ENCODE measurements at regions not wholly inside any gene's neighbourhood (a gene's known extent, or its start where the extent isn't known, plus 50 kb on each side); places are given as distances from the start of the nearest gene placed in this dataset.
"Not testable (repeated sequence)": the region's sequence is repeated elsewhere in the genome, so short reads cannot be mapped to it uniquely, and the experiment has no call there.

DNA sequence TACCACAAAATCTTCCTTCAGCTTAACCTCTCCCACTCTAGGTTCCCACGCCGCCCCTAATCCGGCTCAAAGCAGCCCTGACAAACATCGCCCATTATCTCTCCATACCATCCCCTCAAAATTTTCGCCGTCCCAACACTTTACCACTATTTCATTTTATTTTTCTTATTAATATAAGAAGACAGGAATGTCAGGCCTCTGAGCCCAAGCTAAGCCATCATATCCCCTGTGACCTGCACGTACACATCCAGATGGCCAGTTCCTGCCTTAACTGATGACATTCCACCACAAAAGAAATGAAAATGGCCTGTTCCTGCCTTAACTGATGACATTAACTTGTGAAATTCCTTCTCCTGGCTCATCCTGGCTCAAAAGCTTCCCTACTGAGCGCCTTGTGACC, 243.4 kb upstream of the PROK2 start:
- DNase-seq (ENCODE audit: low spot score), result not testable (repeated sequence)

DNA sequence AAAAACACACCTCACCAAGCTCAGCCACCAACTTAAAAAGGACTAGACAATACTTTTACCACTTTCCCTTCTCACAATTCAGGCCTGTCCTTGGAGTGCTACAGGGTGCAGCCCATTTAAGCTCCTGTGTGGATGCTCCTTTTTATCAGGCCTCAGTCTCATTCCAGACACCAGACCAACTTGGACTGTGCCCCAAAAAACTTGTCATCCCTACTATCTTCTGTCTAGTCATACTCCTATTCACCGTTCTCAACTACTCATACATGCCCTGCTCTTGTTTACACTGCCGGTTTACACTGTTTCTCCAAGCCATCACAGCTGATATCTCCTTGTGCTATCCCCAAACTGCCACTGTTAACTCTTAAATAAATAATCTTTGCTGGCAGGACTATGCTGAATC, 242.8 kb upstream of the PROK2 start:
- DNase-seq (ENCODE audit: low spot score), result not testable (repeated sequence)

DNA sequence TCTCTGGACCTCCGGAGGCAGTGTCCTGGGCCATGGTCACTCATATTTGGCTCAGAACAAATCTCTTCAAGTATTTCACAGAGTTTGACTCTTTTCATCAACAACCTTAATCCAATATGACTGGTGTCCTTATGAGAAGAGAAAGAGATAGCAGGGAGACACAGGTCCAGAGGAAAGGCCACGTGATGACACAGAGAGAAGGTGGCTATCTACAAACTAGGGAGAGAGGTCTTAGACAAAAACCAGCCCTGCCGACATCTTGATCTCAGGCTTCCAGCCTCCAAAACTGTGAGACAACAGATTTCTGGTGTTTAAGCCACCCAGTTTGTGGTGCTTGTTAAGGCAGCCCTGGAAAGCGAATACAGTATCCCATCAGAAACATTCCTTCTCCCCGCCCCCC, 237.1 kb upstream of the PROK2 start:
- DNase-seq (ENCODE audit: low spot score), result no peak

DNA sequence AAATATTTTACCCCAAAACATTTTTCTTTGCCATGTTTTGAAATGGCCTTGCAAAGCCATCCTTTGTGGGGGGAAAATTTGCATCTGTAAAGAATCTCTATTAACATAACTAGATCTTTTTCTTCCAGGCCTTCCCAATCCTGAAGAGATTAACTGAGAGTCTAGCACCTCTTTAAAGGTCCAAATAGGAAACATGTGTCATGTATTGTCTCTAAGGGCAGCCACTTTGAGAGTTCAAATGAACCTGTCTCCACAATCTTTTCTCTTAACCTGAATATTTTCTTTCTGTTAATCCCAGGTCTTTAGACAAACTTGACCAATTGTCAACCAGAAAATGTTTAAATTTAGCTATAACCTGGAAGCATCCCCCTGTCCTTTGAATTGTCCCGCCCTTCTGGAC, 236.6 kb upstream of the PROK2 start:
- DNase-seq (ENCODE audit: low spot score), result no peak

- no peak for DNase-seq (ENCODE audit: low spot score)
Measured at GRCh38 chr3:72018343-72018984, 233.5 kb upstream of the PROK2 start.

DNA sequence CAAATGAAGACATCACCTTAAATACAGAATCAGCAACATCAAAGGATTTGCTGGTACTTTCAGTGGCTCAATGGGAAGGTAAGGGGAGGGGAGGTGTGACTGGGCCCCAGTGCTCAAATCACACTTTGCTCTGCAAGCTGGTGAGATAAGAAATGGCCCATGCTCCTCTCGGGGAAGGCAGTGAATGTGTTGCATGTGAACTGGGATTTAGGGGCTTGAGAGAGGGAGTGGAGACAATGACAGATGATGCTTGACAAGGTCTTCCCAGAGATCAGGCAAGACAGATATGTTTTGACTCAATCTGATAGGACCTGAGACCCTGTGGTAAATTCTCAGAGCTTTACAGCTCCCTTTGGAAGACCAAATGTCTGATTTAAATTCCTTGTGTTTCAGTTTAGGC, 233.0 kb upstream of the PROK2 start:
- DNase-seq (ENCODE audit: low spot score), result no peak

DNA sequence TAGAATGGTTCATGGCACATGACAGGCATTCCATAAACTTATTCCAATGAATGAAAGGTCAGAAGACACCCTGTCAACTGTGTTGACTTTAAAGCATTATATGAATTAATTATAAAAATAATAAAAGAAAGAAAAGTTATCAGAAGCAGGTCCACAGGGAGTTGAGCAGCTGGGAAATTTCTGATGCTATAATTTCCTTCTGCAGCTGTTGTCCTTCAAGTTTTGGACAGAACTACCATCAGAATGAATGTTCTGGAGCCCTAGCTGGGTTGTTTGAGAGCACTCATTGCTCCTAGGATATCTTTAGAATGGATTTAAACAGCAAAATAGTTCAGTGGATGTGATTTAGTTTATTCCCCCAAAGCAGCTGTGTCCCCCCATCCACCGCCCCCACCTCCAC, 232.4 kb upstream of the PROK2 start:
- DNase-seq (ENCODE audit: low spot score), result no peak

GRCh38 chr3:72015463-72015862, 230.5 kb upstream of the PROK2 start:
- no peak for DNase-seq (ENCODE audit: low spot score)

DNA sequence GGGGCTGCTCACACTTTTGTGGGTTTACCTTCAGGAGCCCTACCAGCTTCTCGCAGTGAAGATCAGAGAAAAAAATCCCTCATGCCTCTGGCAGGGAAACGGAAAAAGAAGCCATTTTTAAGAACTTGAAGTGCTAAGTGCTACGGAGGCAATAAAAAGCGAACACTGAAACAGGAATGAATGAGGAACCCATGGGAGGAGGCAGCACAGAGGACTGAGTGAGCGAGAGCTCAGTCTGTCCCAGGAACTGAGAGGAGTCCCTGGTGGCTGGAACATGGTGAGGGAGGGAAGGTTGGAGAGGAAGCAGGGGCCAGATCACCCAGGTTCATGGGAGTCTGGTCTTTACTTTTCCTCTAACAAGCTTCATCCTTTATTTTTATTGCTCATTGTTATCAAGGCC, 228.1 kb upstream of the PROK2 start:
- DNase-seq (ENCODE audit: low spot score), result no peak

DNA sequence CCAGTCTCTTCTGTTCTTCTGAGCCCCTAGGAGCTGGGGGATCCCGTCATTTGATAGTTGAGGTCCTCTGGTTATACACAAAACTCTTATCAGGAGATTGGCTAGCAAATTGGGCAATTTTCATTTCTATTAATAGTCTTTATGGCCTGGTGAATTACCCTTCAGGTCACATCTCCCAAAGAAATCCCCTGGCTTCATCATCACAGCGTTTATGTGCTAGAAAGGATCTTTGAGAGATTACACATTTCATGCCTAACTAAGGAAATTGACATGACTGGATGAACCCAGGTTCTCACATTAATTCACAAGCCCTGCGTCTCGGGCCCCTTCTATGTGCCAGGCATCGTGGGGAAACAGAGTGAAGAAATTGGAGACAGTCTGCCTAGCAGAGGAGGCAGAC, 227.4 kb upstream of the PROK2 start:
- DNase-seq (ENCODE audit: low spot score), result no peak

DNA sequence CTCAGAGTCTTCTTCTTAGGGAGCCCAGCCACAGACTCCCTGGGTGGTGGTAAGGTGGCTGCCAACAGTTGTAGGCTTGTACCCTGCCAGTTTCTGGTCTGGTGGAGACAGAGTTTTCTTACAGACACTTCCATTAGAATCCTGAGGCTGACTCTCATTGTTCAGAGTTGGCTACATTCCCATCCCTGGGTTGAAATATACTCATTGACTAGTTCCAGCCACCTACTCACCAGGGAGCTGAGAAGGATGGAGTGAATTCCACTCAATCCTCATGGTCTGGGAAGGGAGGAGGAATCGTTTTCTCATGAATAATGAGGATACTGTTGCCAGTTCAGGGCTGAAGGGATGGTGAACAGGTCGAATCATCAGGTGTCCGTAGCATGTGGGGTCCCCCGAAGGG, 226.5 kb upstream of the PROK2 start:
- no peak for DNase-seq (ENCODE audit: low spot score)

DNA sequence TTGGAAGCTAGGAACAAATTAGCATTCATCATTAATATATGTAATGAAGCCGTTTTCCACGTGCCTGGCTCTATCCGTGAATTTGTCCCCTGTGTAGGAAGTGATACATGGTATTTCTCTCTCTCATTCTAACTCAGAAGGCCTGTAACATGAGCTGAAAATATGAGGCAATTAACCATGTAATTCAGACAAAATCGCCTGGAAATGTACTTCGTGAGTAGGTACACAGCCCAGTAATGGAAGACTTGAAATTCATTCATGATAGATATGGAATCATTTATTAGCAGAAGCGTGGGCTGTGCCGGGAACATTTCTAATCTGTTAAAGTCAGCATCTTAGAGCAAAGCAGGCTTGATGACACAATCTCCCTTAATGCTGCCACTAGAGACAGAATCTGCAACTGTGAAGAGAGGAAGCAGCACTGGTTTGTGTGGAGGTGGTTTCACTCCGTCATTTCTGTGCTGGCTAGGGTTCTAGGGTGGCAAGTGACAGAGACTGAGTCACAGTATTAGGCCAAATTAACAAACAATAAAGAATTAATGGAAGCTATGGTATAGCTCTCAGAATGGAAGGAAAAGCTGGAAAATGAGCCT, 225.0 kb upstream of the PROK2 start:
- DNase-seq (ENCODE audit: low spot score), result no peak

DNA sequence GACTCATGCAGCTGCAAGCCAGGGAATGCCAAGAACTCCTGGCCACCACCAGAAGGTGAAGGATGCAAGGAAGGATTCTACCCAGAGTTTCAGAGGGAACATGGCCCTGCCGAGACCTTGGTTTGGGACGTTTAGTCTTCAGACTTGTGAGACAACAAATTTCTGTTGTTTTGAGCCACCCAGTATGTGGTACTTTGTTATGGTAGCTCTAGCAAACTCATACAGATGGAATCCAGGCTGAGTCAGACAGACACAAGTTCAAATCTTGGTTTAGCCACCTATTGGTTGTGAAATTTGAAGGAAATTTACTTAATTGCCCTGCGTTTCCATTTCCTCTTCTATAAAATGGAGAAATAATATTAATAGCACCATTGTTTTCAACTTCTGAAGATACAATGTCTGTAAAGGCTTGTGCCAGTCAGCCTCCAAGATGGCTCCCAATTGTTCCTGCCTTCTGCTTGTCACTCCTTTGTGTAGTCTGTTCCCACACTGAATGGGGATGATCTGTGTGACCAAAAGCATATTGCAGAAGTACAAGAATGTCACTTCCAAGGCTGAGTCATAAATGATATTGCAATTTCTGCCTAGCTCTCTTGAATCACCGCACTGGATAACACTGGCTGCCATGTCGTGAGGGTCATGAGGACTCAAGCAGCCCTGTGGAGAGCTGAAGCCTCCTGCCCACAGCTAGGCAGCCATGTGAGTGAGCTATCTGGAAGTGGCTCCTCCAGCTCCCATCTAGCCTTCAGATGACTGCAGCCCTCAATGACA, 223.5 kb upstream of the PROK2 start:
- DNase-seq (ENCODE audit: low spot score), result no peak

DNA sequence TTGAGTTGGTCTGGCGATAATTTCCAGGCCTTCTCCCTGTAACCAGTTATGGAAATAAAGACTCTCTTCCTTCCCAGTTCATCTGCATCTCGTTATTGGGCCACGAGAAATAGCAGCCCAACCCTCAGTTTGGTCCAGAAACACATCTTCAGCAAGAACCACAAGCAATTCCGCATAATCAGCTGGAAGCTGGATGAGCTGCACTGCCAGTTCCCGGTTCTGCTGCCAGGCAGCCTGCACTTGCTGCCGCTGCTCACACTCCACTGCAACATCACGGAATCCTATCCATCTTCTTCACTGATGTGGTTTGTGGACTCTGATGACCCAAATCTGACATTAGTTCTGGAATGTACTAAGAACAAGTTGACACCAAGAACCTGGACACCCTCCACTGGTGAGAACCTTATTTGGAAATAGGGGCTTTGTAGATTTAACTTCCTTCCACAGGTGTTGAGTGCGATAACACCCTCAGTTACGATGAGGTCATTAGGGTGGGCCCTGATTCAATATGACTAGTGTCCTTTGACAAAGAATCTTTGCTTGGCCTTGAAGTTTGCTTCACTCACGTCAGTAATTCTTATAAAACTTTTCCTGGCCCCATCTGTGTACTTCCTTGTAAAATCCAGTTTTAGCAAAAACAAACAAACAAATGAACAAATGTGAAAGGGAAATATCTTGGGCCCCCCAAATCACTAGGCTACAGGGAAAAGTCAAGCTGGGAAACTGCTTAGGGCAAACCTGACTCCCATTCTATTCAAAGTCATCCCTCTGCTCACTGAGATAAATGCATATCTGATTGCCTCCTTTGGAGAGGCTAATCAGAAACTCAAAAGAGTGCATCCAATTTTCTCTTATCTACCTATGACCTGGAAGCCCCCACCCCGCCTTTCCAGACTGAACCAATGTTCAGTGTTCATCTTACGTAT, 221.9 kb upstream of the PROK2 start:
- no peak for DNase-seq (ENCODE audit: low spot score)

DNA sequence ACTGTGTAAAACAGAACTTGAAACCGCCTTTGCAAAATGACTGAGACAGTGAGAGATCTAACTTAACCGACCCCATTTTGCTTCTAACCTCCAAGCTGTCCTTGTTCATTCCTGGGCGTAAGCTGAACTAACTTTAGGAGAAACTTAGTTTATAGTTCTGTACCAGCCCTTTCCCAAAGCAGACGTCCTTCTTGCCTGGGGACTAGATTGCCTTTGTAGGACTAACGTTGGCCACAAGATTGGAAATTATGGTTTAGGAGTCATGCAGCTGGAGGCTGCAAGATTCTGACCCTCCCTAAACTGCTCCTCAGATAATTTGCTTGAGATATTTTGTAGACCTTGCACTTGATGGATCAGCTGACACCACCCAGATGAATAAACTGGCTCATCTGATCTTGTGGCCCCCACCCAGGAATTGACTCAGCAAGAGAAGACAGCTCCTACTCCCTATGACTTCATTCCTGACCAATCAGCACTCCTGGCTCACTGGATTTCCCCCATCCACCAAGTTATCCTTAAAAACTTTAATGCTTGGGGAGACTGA, 219.9 kb upstream of the PROK2 start:
- no peak for DNase-seq (ENCODE audit: low spot score)

DNA sequence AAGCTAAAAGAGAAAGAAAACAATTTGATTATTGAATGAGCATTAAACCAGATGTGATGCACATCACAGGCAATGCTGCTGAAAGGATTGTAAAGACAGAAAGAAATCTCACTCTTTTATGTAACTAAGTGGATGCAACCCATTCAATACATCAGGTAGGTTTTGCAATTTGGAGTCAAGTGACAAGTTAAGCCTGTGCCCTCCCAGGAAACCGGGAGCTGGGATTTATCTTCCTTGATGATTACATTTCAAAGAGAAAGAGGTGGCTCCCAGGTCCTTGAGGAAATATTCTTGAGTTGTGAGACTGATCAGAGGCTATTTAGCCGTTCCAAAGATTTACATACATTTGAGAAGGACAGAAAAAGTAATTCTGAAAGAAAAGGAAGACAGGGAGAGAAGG, 219.0 kb upstream of the PROK2 start:
- DNase-seq (ENCODE audit: low spot score), result no peak

DNA sequence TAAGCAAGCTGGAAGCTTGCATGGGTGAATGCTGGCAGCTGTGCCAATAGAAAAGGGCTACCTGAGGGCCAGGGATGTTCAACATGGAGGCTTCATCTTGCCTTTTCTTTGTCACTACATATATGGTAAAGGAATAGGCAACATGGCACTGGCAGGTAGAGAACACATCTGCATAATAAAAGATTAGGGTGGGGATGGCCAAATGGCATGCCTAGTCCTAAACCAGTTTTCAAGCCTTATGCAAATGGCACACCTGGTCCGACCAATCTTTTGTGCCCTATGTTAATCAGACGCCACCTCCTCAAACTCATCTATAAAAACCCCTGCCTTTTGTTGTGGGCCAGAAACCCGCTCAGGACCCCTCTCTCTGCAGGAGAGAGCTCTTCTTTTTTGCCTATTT, 216.8 kb upstream of the PROK2 start:
- DNase-seq (ENCODE audit: low spot score), result no peak

GRCh38 chr3:71998995-71999673, 214.2 kb upstream of the PROK2 start:
- no peak for DNase-seq (ENCODE audit: low spot score)

DNA sequence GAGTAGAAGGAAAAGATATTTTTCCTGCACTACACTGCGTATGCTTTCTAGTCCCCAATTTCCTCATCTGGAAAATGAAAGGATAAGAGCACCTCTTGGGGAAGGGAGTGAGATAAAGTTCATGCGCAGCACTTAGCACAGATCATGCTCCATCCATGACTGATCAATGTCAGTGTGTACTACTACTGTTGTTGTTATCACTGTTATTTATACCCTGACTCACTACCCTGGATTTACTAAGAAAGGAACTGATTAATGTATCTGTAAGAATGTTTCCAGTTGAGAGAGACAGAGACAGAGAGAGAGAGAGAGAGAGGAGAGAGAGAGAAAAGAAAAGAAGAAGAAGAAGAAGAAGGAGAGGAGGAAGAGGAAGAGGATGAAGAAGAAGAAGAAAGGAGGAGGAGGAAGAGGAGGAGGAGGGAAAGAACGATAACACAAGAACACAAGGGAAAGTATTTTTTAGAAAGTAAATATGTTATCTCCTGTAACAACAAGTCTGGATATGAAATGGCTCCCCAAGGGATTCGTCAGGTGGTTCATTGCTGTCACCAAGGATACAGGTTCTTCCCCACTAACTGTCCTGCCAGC, 212.2 kb upstream of the PROK2 start:
- DNase-seq (ENCODE audit: low spot score), result no peak

GRCh38 chr3:71994906-71995305, 210.0 kb upstream of the PROK2 start:
- DNase-seq (ENCODE audit: low spot score), result no peak

DNA sequence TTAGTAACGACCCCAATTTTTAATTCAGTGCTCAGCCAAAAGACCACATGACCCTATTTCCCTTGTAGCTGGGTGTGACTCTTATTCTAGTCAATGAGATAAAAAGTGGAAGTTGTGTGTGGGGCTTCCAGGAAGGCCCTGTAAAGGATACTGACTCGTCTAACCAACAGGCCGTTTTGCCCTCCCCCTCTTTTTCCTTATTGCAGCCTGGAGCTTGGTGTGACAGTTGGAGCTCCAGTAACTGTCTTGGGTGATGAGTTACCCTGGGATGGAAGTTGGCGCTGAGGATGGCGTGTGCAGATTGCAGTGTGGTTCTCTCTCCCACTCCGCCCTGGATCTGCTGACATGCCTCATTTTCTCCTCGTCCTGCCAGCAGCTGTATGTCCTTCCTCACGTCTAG, 209.3 kb upstream of the PROK2 start:
- DNase-seq (ENCODE audit: low spot score), result no peak
